ENCODE measurements at regions not wholly inside any gene's neighbourhood (a gene's known extent, or its start where the extent isn't known, plus 50 kb on each side); places are given as distances from the start of the nearest gene placed in this dataset.

GRCh38 chr4:62394766-62395165, 1194.6 kb downstream of the ADGRL3 start:
- Histone ChIP-seq H3K4ac (ENCODE audit: low read depth, low read length) (no peak overlapping the region), H3K9me3 (ENCODE audit: control insufficient read depth, insufficient read depth, low read length) (peaks cover 3% of the 10 kb centered on the region), H2BK20ac (ENCODE audit: low read depth, low read length) (no peak overlapping the region)

More at GRCh38 chr4:62394766-62395165, 1194.6 kb downstream of the ADGRL3 start:
- in situ Hi-C loops (cut with MboI; ENCODE audit: low sequenced_read_pairs) = no loop called here
- Histone ChIP-seq H2AK5ac (ENCODE audit: low read depth, low read length) (no peak overlapping the region), H3K4me2 (ENCODE audit: low read depth, low read length) (no peak overlapping the region), H3K36me3 (ENCODE audit: control insufficient read depth, insufficient read depth, low read length) (no peaks in the 10 kb centered on the region), H3K56ac (ENCODE audit: extremely low read depth, insufficient read depth, low read length) (no peak overlapping the region), H4K8ac (ENCODE audit: low read depth in 2 of 2, low read length in 2 of 2) (no peak overlapping the region), H3K9me1 (ENCODE audit: insufficient read depth, low read length) (no peaks in the 10 kb centered on the region), H3K23ac (ENCODE audit: low read depth, low read length) (no peak overlapping the region), H2AFZ (replicated peaks; ENCODE audit: low read length, poor library complexity) (no peak overlapping the region), H2BK15ac (ENCODE audit: low read depth, low read length) (no peak overlapping the region), H3K79me1 (ENCODE audit: low read depth in 1 of 2, low read length in 2 of 2) (no peaks in the 10 kb centered on the region), H3K27me3 (ENCODE audit: control insufficient read depth, insufficient read depth, low read length) (no peaks in the 10 kb centered on the region), H3K9ac (ENCODE audit: low read depth, low read length) (no peak overlapping the region), H2BK5ac (ENCODE audit: low read depth, low read length, poor library complexity, severe bottlenecking) (no peak overlapping the region), H3K4me3 (ENCODE audit: insufficient read depth, low read depth, low read length) (no peak overlapping the region), H4K91ac (ENCODE audit: insufficient read depth, low read depth, low read length) (no peak overlapping the region), H2BK120ac (ENCODE audit: low read depth, low read length) (no peak overlapping the region), H3K14ac (replicated peaks; ENCODE audit: low read depth, low read length) (no peak overlapping the region), H3K18ac (ENCODE audit: low read depth, low read length) (no peak overlapping the region), H2AK9ac (replicated peaks; ENCODE audit: low read depth, low read length, poor library complexity) (no peak overlapping the region), H4K5ac (ENCODE audit: low read depth, low read length) (no peak overlapping the region), H3K4me1 (ENCODE audit: control insufficient read depth, insufficient read depth, low read length) (no peaks in the 10 kb centered on the region), H3K27ac (ENCODE audit: insufficient read depth, low read length) (no peak overlapping the region), H4K20me1 (ENCODE audit: insufficient read depth, low read length) (no peaks in the 10 kb centered on the region)
- ATAC-seq (ENCODE audit: low read depth) (no peak), DNase-seq (no peak)
- TF ChIP-seq CHD1 (IDR thresholded peaks at IDR 0.05; ENCODE audit: low read depth, low read length) (no peak), ELK1 (IDR thresholded peaks at IDR 0.05; ENCODE audit: borderline replicate concordance, low read depth, low read length) (no peak), RAD21 (IDR thresholded peaks at IDR 0.05; ENCODE audit: low read length) (no peak), RFX5 (IDR thresholded peaks at IDR 0.05; ENCODE audit: low read depth, low read length) (no peak), RCOR1 (IDR thresholded peaks at IDR 0.05; ENCODE audit: insufficient replicate concordance, low read length) (no peak), BHLHE40 (IDR thresholded peaks at IDR 0.05; ENCODE audit: low read depth, low read length) (no peak), CEBPB (IDR thresholded peaks at IDR 0.05; ENCODE audit: low read depth, low read length) (no peak), MAFK (IDR thresholded peaks at IDR 0.05; ENCODE audit: low read depth, low read length) (no peak), MXI1 (IDR thresholded peaks at IDR 0.05; ENCODE audit: borderline replicate concordance, low read depth, low read length) (no peak), NFE2L2 (IDR thresholded peaks at IDR 0.05; ENCODE audit: low read depth, low read length) (no peak)
- TF ChIP-seq, protein P1, sequence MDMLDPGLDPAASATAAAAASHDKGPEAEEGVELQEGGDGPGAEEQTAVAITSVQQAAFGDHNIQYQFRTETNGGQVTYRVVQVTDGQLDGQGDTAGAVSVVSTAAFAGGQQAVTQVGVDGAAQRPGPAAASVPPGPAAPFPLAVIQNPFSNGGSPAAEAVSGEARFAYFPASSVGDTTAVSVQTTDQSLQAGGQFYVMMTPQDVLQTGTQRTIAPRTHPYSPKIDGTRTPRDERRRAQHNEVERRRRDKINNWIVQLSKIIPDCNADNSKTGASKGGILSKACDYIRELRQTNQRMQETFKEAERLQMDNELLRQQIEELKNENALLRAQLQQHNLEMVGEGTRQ (IDR thresholded peaks at IDR 0.05; ENCODE audit: low read depth, low read length) = no peak
- CTCF ChIA-PET = no interaction called here
- intact Hi-C loops (cut with micrococcal nuclease) = no loop called here
- POLR2A ChIA-PET (ENCODE audit: unreplicated experiment) = no interaction called here
- BruUV-seq (replicated peaks) = no TSS peak
- dilution Hi-C loops (cut with HindIII; ENCODE audit: low sequenced_read_pairs, unreplicated experiment) = no loop called here
- no CpG with 5 or more reads among the region's 1 CpG for WGBS, 2 experiments (ENCODE audit: extremely low coverage in 2 of 2, insufficient read length in 1 of 2)

Measured in IMR-90 (cell line).